Hepatocyte (in vitro differentiated cells): ENCODE measurements at regions not wholly inside any gene's neighbourhood (a gene's known extent, or its start where the extent isn't known, plus 50 kb on each side); places are given as distances from the start of the nearest gene placed in this dataset.

Experiments used
- EZH2phosphoT487 ChIP-seq: fragments of 200-600 bp; sonication (generic); IDR thresholded peaks from one replicate; pipeline ENCODE4 v1.6.1; 2018; ENCODE audit warnings: antibody characterized with exemption, mild to moderate bottlenecking, low read depth, moderate library complexity; ENCODE audit not compliant: unreplicated experiment, severe bottlenecking
- TF ChIP-seq, protein P1 (sequence below): fragments of 200-600 bp; sonication (generic); IDR thresholded peaks from 2 replicates; pipeline ENCODE4 v1.5.1; 2016; ENCODE audit warnings: antibody characterized with exemption, mild to moderate bottlenecking; ENCODE audit not compliant: poor library complexity

GRCh38 chr7:131861620-131862346 is 305.4 kb upstream of the PODXL start:
- no peak for TF ChIP-seq EZH2phosphoT487
- TF ChIP-seq, protein P1, sequence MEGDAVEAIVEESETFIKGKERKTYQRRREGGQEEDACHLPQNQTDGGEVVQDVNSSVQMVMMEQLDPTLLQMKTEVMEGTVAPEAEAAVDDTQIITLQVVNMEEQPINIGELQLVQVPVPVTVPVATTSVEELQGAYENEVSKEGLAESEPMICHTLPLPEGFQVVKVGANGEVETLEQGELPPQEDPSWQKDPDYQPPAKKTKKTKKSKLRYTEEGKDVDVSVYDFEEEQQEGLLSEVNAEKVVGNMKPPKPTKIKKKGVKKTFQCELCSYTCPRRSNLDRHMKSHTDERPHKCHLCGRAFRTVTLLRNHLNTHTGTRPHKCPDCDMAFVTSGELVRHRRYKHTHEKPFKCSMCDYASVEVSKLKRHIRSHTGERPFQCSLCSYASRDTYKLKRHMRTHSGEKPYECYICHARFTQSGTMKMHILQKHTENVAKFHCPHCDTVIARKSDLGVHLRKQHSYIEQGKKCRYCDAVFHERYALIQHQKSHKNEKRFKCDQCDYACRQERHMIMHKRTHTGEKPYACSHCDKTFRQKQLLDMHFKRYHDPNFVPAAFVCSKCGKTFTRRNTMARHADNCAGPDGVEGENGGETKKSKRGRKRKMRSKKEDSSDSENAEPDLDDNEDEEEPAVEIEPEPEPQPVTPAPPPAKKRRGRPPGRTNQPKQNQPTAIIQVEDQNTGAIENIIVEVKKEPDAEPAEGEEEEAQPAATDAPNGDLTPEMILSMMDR: no peak
